LoVo (cell line): ENCODE measurements at regions not wholly inside any gene's neighbourhood (a gene's known extent, or its start where the extent isn't known, plus 50 kb on each side); places are given as distances from the start of the nearest gene placed in this dataset.

Experiments used
- DNase-seq: peaks from one replicate; pipeline ENCODE4 v3.0.0-alpha.2; 2016; ENCODE audit warnings: low spot score

GRCh38 chr1:195934817-195935553 lies 673.3 kb downstream of the KCNT2 start:
- no peak for DNase-seq

DNA sequence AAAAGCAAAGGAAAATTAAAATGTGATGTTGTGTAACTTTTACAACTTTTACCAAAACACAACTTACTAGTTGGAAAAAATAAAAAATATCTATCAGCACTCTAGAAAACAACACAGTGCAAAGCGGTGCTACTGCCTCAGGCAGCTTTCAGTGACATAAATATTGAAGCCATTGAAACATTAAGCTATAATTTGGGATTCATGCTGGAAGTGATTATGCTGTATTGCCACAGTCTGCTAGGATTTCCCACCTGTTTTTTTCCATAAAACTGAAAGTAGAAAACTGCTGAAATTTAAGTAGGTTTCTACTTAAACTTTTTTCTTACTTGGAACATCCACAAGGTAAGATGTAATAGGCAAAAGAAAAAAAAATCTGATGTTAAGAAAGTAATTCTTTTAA lies 674.4 kb downstream of the KCNT2 start:
- DNase-seq: no peak

DNA sequence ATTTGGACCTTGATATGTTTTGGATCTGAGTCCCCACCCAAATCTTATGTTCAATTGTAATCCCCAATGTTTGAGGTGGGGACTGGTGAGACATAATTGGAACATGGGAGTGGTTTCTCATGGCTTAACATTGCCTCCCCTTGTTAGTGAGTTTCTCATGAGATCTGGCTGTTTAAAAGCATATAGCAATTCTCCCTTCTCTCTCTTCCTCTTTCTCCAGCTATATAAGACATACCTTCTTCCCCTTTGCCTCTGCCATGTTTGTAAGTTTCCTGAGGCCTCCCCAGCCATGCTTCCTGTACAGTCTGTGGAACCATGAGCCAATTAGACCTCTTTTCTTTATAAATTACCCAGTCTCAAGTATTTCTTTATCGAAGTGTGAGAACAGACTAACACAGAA lies 692.4 kb downstream of the KCNT2 start:
- no peak for DNase-seq

- no peak for DNase-seq
Observed at GRCh38 chr1:195909061-195909460, 699.2 kb downstream of the KCNT2 start.

- no peak for DNase-seq
Observed at GRCh38 chr1:195908121-195908520, 700.1 kb downstream of the KCNT2 start.

DNA sequence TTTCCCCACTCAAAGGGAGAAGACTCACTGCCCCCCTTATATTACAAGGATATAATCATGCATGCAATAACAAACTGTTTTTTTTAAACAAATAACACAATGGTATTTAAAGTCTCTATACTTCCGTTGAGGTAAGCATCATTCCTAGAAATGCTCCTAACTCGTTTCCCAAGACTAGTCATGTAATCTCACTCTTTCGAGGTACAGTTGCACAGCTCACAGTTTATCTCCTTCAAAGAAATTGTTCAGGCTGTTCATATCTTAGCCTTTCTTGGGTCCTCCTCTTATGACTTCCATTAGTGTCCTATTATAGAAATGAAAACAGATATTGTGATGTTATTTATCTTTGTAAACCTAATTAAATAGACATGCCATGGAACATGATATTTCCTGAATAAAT lies 705.0 kb downstream of the KCNT2 start:
- DNase-seq: no peak

GRCh38 chr1:195902779-195903178 lies 705.5 kb downstream of the KCNT2 start:
- DNase-seq: no peak

DNA sequence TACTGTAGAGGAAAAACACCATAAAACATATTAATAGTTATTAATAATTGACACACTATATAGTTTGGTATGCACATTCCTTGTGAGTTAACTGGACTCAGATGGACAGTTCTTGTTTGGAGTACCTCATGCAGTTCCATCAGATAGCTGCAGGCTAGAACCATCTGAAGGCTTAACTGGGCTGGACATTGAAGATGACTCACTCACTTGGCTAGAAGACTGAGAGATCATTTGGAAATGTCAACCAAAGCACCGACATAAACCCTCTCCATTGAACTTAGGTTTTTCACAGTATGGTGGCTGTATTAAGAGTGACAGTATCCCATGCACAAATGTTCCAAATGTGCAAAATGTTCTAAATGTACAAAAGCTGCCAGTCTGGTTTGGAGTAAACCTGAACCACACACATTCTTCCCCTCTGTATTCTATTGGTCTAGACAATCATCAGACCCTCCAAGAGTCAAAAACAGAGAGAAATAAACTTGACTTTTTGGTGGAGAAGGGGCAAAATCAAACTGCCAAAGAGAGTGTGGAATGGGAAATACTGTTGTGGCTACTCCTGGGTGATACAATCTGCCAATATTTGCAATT lies 708.4 kb downstream of the KCNT2 start:
- DNase-seq: no peak

- DNase-seq: no peak
Observed at GRCh38 chr1:195898924-195899323, 709.3 kb downstream of the KCNT2 start.

DNA sequence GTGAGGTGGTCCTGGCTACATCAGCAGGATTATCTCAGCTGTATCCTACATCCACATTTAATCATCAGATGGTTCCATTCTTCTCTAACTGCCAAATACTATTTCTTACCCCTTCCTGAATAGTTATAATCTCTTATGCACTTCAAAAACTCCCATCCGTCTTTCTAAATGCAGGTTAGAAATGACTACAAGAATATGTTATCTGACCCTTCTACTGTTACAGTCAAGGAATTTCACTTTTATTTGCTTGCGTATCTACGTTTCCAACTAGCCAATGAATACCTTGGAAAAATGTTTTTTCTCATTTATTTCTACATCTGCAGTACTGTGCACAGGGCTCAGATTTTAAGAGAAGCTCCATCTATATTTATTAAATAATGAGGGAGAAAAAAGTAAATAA lies 709.9 kb downstream of the KCNT2 start:
- DNase-seq: no peak

DNA sequence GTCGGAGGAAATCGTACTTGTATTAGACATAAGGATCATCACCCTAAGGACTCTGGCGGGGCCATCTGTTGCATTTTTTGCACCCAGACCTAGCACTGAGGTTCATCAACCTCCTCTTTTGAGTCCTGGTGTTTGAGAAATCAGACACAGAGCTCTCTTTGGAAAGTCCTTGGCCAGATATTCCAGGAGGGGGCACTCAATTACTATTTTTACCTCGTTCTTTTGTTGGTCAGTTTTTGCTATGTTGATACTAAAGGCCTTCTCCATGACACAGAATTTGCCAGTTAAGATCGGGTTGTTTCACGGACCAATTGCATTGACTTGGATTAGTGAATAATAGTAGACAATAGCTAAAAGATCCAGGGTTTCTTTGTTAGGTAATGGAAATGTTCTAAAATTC lies 711.2 kb downstream of the KCNT2 start:
- no peak for DNase-seq

- DNase-seq: no peak
Observed at GRCh38 chr1:195894411-195894810, 713.8 kb downstream of the KCNT2 start.

GRCh38 chr1:195886000-195886399 lies 722.2 kb downstream of the KCNT2 start:
- DNase-seq: no peak

DNA sequence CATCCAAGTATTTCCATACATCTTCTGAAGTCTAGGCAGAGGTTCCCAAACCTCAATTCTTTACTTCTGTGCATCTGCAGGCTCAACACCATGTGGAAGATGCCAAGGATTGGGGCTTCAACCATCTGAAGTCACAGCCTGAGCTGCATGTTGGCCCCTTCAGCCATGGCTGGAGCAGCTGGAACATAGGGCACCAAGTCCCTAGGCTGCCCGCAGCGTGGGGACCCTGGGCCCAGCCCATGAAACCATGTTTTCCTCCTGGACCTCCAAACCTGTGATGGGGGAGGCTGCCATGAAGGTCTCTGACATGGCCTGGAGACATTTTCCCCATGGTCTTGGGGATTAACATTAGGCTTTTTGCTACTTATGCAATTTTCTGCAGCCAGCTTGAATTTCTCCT lies 729.8 kb downstream of the KCNT2 start:
- DNase-seq: no peak

DNA sequence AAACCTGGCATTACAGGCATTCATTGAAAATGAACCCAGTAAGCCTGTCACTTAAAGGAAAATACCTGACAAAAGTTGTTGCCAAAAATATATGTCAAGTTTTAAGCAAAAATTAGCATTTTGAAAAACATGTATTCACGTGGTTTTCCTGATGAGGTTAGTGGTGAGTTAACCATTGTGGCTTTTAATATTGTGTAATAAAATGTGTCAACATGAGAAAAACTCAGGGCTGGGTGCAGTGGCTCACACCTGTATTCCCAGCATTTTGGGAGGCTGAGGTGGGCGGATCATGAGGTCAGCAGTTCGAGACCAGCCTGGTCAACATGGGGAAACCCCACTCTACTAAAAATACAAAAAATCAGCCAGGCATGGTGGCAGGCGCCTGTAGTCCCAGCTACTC lies 731.4 kb downstream of the KCNT2 start:
- DNase-seq: no peak

DNA sequence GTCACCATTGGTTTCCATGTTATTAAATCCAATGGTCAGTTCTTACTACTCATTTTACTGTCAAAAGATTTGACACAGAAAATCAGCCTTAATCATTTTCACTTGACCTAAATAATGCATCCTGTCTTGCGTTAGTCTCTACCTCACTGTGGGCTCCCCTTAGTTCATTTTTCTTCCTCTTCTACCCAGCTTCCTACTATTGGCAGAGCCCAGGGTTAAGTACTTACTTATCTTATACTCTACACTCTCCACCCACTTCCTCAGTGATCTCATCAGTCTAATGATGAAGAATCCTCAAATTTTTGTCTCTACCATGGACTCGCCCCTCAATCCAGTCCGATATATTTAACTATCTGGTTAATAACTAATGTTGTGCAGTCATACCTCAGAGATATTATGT lies 735.9 kb downstream of the KCNT2 start:
- DNase-seq: no peak

GRCh38 chr1:195867638-195868037 lies 740.6 kb downstream of the KCNT2 start:
- DNase-seq: no peak

DNA sequence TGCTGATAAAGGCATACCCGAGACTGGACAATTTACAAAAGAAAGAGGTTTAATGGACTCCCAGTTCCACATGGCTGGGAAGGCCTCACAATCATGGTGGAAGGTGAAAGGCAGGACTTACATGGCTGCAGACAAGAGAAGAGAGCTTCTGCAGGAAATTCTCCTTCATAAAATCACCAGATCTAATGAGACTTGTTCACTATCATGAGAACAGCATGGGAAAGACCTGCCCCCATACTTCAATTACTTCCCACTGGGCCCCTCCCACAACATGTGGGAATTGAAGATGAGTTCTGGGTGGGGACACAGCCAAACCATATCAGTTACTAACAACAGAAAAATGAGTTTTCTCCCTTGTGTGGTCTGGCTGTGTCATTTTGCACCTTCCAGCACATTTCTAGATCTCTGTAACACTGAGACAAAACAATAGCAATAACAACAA lies 741.4 kb downstream of the KCNT2 start:
- no peak for DNase-seq

DNA sequence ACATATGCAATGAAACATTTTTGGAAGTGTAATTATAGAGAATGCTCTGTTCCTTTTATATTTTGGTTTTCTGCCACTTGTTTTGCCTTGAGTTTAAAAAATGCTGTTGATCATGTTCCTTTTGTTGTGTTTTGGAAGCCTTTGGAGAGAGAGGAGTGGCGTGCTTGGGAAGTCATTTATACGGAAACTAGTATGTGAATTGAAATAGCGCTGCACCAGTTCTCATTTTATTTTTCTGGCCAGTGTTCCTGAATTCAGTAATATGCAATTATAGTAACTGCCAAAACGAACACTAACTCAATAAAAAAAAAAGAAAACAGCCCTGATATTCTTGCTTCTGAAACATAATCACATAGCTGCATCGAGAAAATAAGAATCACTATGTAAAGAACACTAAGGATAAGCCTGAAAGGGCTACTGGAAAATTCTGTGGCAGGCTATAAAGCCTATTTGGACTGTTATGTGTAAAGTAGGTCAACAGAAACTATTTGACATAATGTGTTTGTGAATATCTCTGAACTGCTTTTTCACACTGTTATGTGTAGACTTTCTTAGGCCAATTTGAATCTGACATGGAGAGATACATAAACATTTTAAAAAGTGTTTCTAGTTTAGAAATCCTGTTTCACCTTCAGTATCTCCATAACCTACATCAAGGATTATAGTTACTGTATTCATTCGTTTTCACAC lies 742.0 kb downstream of the KCNT2 start:
- no peak for DNase-seq

GRCh38 chr1:195851804-195852203 lies 756.4 kb downstream of the KCNT2 start:
- no peak for DNase-seq

DNA sequence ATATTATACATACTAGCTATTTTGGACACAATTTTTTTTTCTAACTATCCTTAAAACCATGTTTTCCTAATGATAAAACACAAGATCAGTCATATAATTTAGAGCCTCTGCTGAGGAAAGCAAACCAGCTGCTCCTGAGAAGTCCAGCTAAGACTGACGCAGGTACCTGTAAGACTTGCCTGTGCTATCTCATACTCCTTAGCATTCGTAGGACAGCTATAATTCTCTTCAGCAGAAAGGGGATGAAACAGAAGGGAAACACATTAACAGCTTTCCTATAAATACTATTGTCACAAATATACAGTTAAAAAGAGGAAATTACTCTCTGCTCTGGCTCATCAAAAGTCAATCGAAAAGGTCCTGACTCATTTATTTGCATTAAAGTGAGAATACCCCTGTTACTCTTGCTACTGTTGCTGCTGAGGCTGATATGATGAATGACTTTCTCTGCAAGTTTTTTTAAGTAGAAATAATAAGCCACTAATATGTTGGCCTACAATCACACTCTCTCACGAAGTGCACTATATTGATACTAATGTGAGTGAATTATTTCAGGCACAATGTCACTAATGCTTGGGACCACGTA lies 757.1 kb downstream of the KCNT2 start:
- no peak for DNase-seq

DNA sequence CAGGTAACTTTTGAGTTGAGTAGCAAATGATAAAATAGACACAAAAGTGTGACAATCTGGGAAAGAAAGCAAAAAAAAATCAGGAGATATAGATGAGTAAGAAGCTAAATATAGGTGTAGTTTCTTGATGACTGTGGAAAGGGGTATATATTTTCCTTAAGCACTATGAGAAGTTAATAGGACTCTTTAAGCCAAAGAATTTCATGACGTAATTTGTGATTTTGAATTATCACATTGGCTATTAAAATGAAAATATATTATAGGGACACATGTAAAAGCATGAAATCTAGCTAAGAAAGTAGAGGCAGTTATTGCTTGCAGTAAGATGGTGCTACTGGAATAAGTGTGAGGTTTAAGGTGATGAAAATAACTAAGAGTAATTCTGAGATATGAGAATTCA lies 759.1 kb downstream of the KCNT2 start:
- no peak for DNase-seq
